ENCODE measurements at regions not wholly inside any gene's neighbourhood (a gene's known extent, or its start where the extent isn't known, plus 50 kb on each side); places are given as distances from the start of the nearest gene placed in this dataset.

- TF ChIP-seq CHD7 (IDR thresholded peaks at IDR 0.05; ENCODE audit: insufficient replicate concordance, low read length) (no peak), KDM5A (IDR thresholded peaks at IDR 0.05; ENCODE audit: low read length) (no peak)
Measured at GRCh38 chr4:147056940-147057610, 111.4 kb upstream of the TTC29 start (continued).
